H9 (cell line): ENCODE measurements at regions not wholly inside any gene's neighbourhood (a gene's known extent, or its start where the extent isn't known, plus 50 kb on each side); places are given as distances from the start of the nearest gene placed in this dataset.

Experiments used
- DNase-seq: peaks from one replicate; pipeline ENCODE4 v3.0.0-alpha.2; 2017
- H2AFZ ChIP-seq: one replicate; pipeline ENCODE4 v1.6.1; 2013; ENCODE audit warnings: mild to moderate bottlenecking, low read length, control low read depth, moderate library complexity
- H2AK5ac ChIP-seq: 2 replicates; pipeline ENCODE4 v1.6.1; 2013; ENCODE audit warnings: low read length, control low read depth, mixed read lengths; ENCODE audit not compliant: insufficient read length
- H2BK120ac ChIP-seq: one replicate; pipeline ENCODE4 v1.6.1; 2013; ENCODE audit warnings: low read depth, mild to moderate bottlenecking, low read length, control low read depth, inconsistent platforms; ENCODE audit not compliant: poor library complexity, severe bottlenecking
- H2BK12ac ChIP-seq: 2 replicates; pipeline ENCODE4 v1.6.1; 2013; ENCODE audit warnings: low read length, control low read depth, mixed read lengths, low read depth; ENCODE audit not compliant: insufficient read length
- H2BK15ac ChIP-seq: 2 replicates; pipeline ENCODE4 v1.6.1; 2013; ENCODE audit warnings: low read depth, low read length, control low read depth
- H2BK20ac ChIP-seq: one replicate; pipeline ENCODE4 v1.6.1; 2013; ENCODE audit warnings: low read depth, mild to moderate bottlenecking, low read length, control low read depth, inconsistent platforms; ENCODE audit not compliant: poor library complexity, severe bottlenecking
- H2BK5ac ChIP-seq: 2 replicates; pipeline ENCODE4 v1.6.1; 2013; ENCODE audit warnings: low read length, control low read depth, mixed read lengths; ENCODE audit not compliant: insufficient read length
- H3K14ac ChIP-seq: 2 replicates; pipeline ENCODE4 v1.6.1; 2013; ENCODE audit warnings: low read length, control low read depth; ENCODE audit not compliant: insufficient read depth
- H3K18ac ChIP-seq: 2 replicates; pipeline ENCODE4 v1.6.1; 2013; ENCODE audit warnings: low read depth, mild to moderate bottlenecking, mixed read lengths, low read length, control low read depth; ENCODE audit not compliant: insufficient read length
- H3K23ac ChIP-seq: 2 replicates; pipeline ENCODE4 v1.6.1; 2013; ENCODE audit warnings: low read length, control low read depth, mixed read lengths, low read depth; ENCODE audit not compliant: insufficient read length
- H3K23me2 ChIP-seq: 2 replicates; pipeline ENCODE4 v1.6.1; 2013; ENCODE audit warnings: low read depth, mild to moderate bottlenecking, mixed read lengths, low read length, control low read depth; ENCODE audit not compliant: insufficient read length, poor library complexity, severe bottlenecking
- H3K27ac ChIP-seq: 2 replicates; pipeline ENCODE4 v1.5.1; 2013; ENCODE audit warnings: low read length, control low read depth, mixed read lengths, low read depth; ENCODE audit not compliant: insufficient read length
- H3K27me3 ChIP-seq: 2 replicates; pipeline ENCODE4 v1.6.1; 2013; ENCODE audit warnings: low read length, control low read depth, inconsistent platforms; ENCODE audit not compliant: insufficient read depth
- H3K4ac ChIP-seq: 2 replicates; pipeline ENCODE4 v1.6.1; 2013; ENCODE audit warnings: low read depth, mild to moderate bottlenecking, control low read depth, inconsistent platforms, low read length, moderate library complexity
- H3K4me1 ChIP-seq: 2 replicates; pipeline ENCODE4 v1.6.1; 2013; ENCODE audit warnings: low read length, control low read depth, inconsistent platforms; ENCODE audit not compliant: insufficient read depth
- H3K4me2 ChIP-seq: 2 replicates; pipeline ENCODE4 v1.6.1; 2013; ENCODE audit warnings: low read length, control low read depth, mixed read lengths; ENCODE audit not compliant: insufficient read length, insufficient read depth
- H3K56ac ChIP-seq: 2 replicates; pipeline ENCODE4 v1.6.1; 2013; ENCODE audit warnings: low read depth, mild to moderate bottlenecking, mixed read lengths, low read length, control low read depth; ENCODE audit not compliant: insufficient read length
- H3K79me1 ChIP-seq: 2 replicates; pipeline ENCODE4 v1.6.1; 2013; ENCODE audit warnings: low read depth, mild to moderate bottlenecking, moderate library complexity, low read length, control low read depth, inconsistent platforms; ENCODE audit not compliant: insufficient read depth, poor library complexity, severe bottlenecking
- H3K79me2 ChIP-seq: 2 replicates; pipeline ENCODE4 v1.6.1; 2013; ENCODE audit warnings: low read length, control low read depth, inconsistent platforms; ENCODE audit not compliant: insufficient read depth
- H3K9ac ChIP-seq: 2 replicates; pipeline ENCODE4 v1.6.1; 2013; ENCODE audit warnings: low read length, control low read depth, mixed read lengths; ENCODE audit not compliant: insufficient read length; ENCODE audit errors: extremely low read depth
- H3K9me3 ChIP-seq: one replicate; pipeline ENCODE4 v1.6.1; 2013; ENCODE audit warnings: low read depth, low read length, inconsistent platforms; ENCODE audit not compliant: control insufficient read depth
- H3T11ph ChIP-seq: one replicate; pipeline ENCODE4 v1.6.1; 2013; ENCODE audit warnings: mild to moderate bottlenecking, low read length, control low read depth, inconsistent platforms
- H4K20me1 ChIP-seq: one replicate; pipeline ENCODE4 v1.6.1; 2013; ENCODE audit not compliant: control insufficient read depth, insufficient read length, insufficient read depth
- H4K5ac ChIP-seq: 2 replicates; pipeline ENCODE4 v1.6.1; 2013; ENCODE audit warnings: low read depth, mild to moderate bottlenecking, mixed read lengths, low read length, control low read depth; ENCODE audit not compliant: insufficient read length
- H4K8ac ChIP-seq: replicated peaks from 2 replicates; pipeline ENCODE4 v1.6.1; 2013; ENCODE audit warnings: low read length, control low read depth, mixed read lengths, low read depth; ENCODE audit not compliant: insufficient read length
- H4K91ac ChIP-seq: 2 replicates; pipeline ENCODE4 v1.6.1; 2013; ENCODE audit warnings: low read depth, mild to moderate bottlenecking, moderate library complexity, mixed read lengths, low read length, control low read depth; ENCODE audit not compliant: insufficient read length
- H3K27ac Mint-ChIP-seq, 3 experiments: 2 replicates in 2 of 3; 3 replicates in 1 of 3; pipeline ENCODE4 v1.8.0; 2020 to 2021; ENCODE audit warnings: mixed read lengths in 3 of 3, mild to moderate bottlenecking in 1 of 3, moderate library complexity in 1 of 3
- H3K27me3 Mint-ChIP-seq: 2 replicates; pipeline ENCODE4 v1.8.0; 2021; ENCODE audit warnings: low read depth, mild to moderate bottlenecking, moderate library complexity, mixed read lengths
- H3K36me3 Mint-ChIP-seq, 3 experiments: 2 replicates in 2 of 3; 3 replicates in 1 of 3; pipeline ENCODE4 v1.8.0; 2020 to 2021; ENCODE audit warnings: low read depth in 3 of 3, mixed read lengths in 3 of 3; ENCODE audit not compliant: insufficient read depth in 1 of 3
- H3K4me1 Mint-ChIP-seq, 2 experiments: 2 replicates each; pipeline ENCODE4 v1.8.0; 2020; ENCODE audit warnings: mixed read lengths in 2 of 2
- H3K4me3 Mint-ChIP-seq, 2 experiments: 2 replicates in 1 of 2; 3 replicates in 1 of 2; pipeline ENCODE4 v1.8.0; 2020 to 2021; ENCODE audit warnings: mild to moderate bottlenecking in 2 of 2, mixed read lengths in 2 of 2, moderate library complexity in 1 of 2
- H3K9me3 Mint-ChIP-seq, 2 experiments: 2 replicates in 1 of 2; 3 replicates in 1 of 2; pipeline ENCODE4 v1.8.0; 2020; ENCODE audit warnings: mild to moderate bottlenecking in 2 of 2, mixed read lengths in 2 of 2, moderate library complexity in 1 of 2
- CTCF ChIP-seq: fragments of 200-600 bp; sonication (generic); conservative IDR thresholded peaks from 3 replicates; pipeline ENCODE4 v1.8.0; 2021; ENCODE audit warnings: antibody characterized with exemption, mild to moderate bottlenecking
- WGBS: extraction: QIAGEN DNeasy Blood & Tissue Kit; methylation state at CpG from one replicate; pipeline ENCODE4 v1.1.7; 2013; ENCODE audit warnings: missing lambda C conversion rate, low lambda C conversion rate, mixed read lengths; ENCODE audit not compliant: insufficient read length; ENCODE audit errors: extremely low coverage; 5-methylcytosine and 5-hydroxymethylcytosine counted together

DNA sequence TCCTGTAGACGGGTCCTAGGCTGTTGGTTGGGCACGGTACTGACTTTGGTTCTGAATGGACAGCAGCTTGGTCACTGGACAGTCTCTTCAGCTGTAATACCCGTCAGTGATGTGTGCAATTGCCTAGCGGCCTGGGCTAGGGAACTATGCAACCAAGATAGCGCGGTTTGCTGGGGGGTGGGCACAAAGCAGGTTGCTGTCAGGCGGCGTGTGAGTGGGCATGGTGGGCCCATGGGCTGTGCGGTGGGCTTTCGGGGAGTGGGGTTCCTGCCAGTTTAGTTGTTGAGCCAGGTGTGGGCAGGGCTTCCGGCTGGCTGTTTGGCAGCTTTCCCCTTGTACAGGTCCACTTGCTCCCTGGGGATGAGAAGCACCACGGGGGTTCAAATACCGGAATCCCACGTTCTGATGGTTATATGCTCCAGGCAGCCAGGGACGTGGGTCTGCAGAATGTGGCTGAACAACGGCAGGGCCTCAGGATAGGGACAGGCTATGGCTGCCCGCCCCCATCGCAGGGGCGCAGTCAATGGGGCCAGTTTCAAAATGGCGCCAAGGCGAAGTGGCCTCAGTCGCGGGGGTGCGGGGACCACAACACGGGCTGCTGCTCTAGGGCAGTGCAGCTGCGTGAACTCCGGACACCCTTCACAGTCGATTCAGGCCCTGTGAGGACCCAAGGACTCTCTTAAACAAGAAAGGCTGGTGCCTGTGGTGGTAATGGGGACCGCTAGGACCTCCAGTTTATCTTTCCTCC is 407.5 kb upstream of the FIGN start:
- no peak overlapping the region for H2BK15ac ChIP-seq
- no peaks in the 10 kb centered on the region for H3K27me3 ChIP-seq
- H3K27ac ChIP-seq, result no peak overlapping the region
- H3K23ac ChIP-seq, result no peak overlapping the region
- no peak overlapping the region for H2BK12ac ChIP-seq
- Mint-ChIP-seq H3K9me3 (no peaks in the 10 kb centered on the region), H3K36me3 (no peaks in the 10 kb centered on the region), H3K4me1 (no peaks in the 10 kb centered on the region), H3K27me3 (no peaks in the 10 kb centered on the region), H3K27ac (no peak overlapping the region), H3K4me3 (no peak overlapping the region)
- H2BK5ac ChIP-seq, result no peak overlapping the region
- no peak overlapping the region for H2AFZ ChIP-seq
- no peak overlapping the region for H3T11ph ChIP-seq
- no peak for DNase-seq
- no peak overlapping the region for H3K14ac ChIP-seq
- no peaks in the 10 kb centered on the region for H3K9me3 ChIP-seq
- H4K20me1 ChIP-seq, result no peaks in the 10 kb centered on the region
- H3K9ac ChIP-seq, result no peak overlapping the region
- H4K91ac ChIP-seq, result no peak overlapping the region
- no peak for TF ChIP-seq CTCF
- H2BK20ac ChIP-seq, result no peak overlapping the region
- no peak overlapping the region for H2AK5ac ChIP-seq
- no peak overlapping the region for H3K4me2 ChIP-seq
- H3K18ac ChIP-seq, result no peak overlapping the region
- H4K8ac ChIP-seq, result no peak overlapping the region
- H3K56ac ChIP-seq, result no peak overlapping the region
- H3K79me1 ChIP-seq, result no peaks in the 10 kb centered on the region
- no peak overlapping the region for H2BK120ac ChIP-seq
- H4K5ac ChIP-seq, result no peak overlapping the region
- H3K4ac ChIP-seq, result no peak overlapping the region
- no CpG with 5 or more reads among the region's 29 CpGs for WGBS
- no peaks in the 10 kb centered on the region for H3K23me2 ChIP-seq
- H3K79me2 ChIP-seq, result no peaks in the 10 kb centered on the region
- no peaks in the 10 kb centered on the region for H3K4me1 ChIP-seq
